Colon (tissue), 2 donors: ENCODE measurements at regions not wholly inside any gene's neighbourhood (a gene's known extent, or its start where the extent isn't known, plus 50 kb on each side); places are given as distances from the start of the nearest gene placed in this dataset.
"Not testable (repeated sequence)": the region's sequence is repeated elsewhere in the genome, so short reads cannot be mapped to it uniquely, and the experiment has no call there.

Source experiments
- FAIRE-seq: peaks from 2 replicates; lab custom pipeline; 2012; peaks lifted over from hg19 to GRCh38; lab: Jason Lieb, UNC
- donor health status: control.
- donor health status: control.

- no peak for FAIRE-seq
Observed at GRCh38 chr6:135605278-135605790, 107.8 kb upstream of the AHI1 start.

- FAIRE-seq, result no peak
Observed at GRCh38 chr6:135606392-135606791, 108.9 kb upstream of the AHI1 start.

- FAIRE-seq, result no peak
Observed at GRCh38 chr6:135608031-135608430, 110.5 kb upstream of the AHI1 start.

GRCh38 chr6:135610192-135610591, 112.7 kb upstream of the AHI1 start:
- not testable (repeated sequence) for FAIRE-seq

- no peak for FAIRE-seq
Observed at GRCh38 chr6:135616655-135617054, 119.1 kb upstream of the AHI1 start.

- no peak for FAIRE-seq
Observed at GRCh38 chr6:135617222-135617621, 119.7 kb upstream of the AHI1 start.

- no peak for FAIRE-seq
Observed at GRCh38 chr6:135622081-135622480, 124.5 kb upstream of the AHI1 start.

- no peak for FAIRE-seq
Observed at GRCh38 chr6:135623979-135624378, 126.4 kb upstream of the AHI1 start.

- no peak for FAIRE-seq
Observed at GRCh38 chr6:135624402-135625295, 127.1 kb upstream of the AHI1 start.

- not testable (repeated sequence) for FAIRE-seq
Observed at GRCh38 chr6:135626001-135626400, 128.5 kb upstream of the AHI1 start.

- FAIRE-seq, result no peak
Observed at GRCh38 chr6:135627092-135627715, 129.7 kb upstream of the AHI1 start.

- no peak for FAIRE-seq
Observed at GRCh38 chr6:135630789-135631376, 133.3 kb upstream of the AHI1 start.

GRCh38 chr6:135631821-135632220, 134.3 kb upstream of the AHI1 start:
- no peak for FAIRE-seq

GRCh38 chr6:135633573-135633972, 136.0 kb upstream of the AHI1 start:
- no peak for FAIRE-seq

GRCh38 chr6:135637701-135638100, 140.2 kb upstream of the AHI1 start:
- FAIRE-seq, result no peak

GRCh38 chr6:135638108-135638507, 140.6 kb upstream of the AHI1 start:
- FAIRE-seq, result no peak

- no peak for FAIRE-seq
Observed at GRCh38 chr6:135640048-135640447, 142.5 kb upstream of the AHI1 start.

GRCh38 chr6:135640449-135641111, 143.0 kb upstream of the AHI1 start:
- no peak for FAIRE-seq

- FAIRE-seq, result no peak
Observed at GRCh38 chr6:135642912-135643311, 145.4 kb upstream of the AHI1 start.

- FAIRE-seq, result no peak
Observed at GRCh38 chr6:135644394-135644793, 146.9 kb upstream of the AHI1 start.

- no peak for FAIRE-seq
Observed at GRCh38 chr6:135647521-135647920, 150.0 kb upstream of the AHI1 start.

- FAIRE-seq, result no peak
Observed at GRCh38 chr6:135651964-135652755, 154.6 kb upstream of the AHI1 start.
